ENCODE measurements at regions not wholly inside any gene's neighbourhood (a gene's known extent, or its start where the extent isn't known, plus 50 kb on each side); places are given as distances from the start of the nearest gene placed in this dataset.

GRCh38 chr21:16713331-16714117 lies 799.3 kb upstream of the CXADR start:
- TF ChIP-seq EZH2 (IDR thresholded peaks at IDR 0.05; ENCODE audit: insufficient read depth, poor library complexity, severe bottlenecking): no peak
- TF ChIP-seq EZH2phosphoT487 (IDR thresholded peaks at IDR 0.05; ENCODE audit: insufficient read depth, low read depth): no peak

Measured in GM23248 (cell line).